ENCODE measurements at regions not wholly inside any gene's neighbourhood (a gene's known extent, or its start where the extent isn't known, plus 50 kb on each side); places are given as distances from the start of the nearest gene placed in this dataset.

DNA sequence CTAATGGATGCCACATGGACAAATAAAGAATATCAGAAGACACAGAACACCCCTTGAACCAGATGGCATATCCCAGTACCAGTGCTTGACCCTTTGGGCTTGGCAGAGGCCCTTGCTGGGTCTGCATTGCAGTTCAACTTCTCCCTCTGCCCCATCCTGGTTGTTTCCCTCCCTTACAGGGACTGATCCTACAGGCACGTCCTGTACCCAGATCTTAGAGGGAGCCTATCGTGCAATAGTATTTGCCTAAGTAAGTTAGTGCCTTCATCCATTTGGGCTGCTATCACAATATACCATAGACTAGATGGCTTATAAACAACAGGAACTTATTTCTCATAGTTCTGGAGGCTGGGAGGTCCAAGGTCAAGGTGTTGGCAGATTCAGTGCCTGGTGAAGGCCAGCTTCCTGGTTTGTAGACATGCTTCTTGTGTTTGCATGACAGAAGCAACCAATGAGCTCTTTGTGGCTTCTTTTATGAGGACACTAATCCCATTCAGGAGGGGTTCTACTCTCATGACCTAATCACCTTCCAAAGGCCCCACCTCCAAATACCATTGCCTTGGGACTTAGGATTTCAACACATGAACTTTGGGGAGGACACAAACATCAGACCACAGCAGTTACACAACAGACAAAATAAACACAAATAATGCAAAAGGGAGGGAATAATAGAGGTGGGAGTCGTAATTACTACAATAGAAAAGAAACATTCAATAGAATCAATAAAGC, 146.5 kb upstream of the MSX1 start:
- Histone ChIP-seq H3K4me3 (replicated peaks in 1 of 3; ENCODE audit: insufficient read depth in 1 of 3, low read depth in 1 of 3, low read length in 3 of 3) (no peak overlapping the region), H3K4me2 (ENCODE audit: insufficient read depth, low read length) (no peak overlapping the region), H2AFZ (ENCODE audit: low read depth, low read length) (no peak overlapping the region), H3K79me2 (ENCODE audit: control insufficient read depth, insufficient read depth, low read length) (no peaks in the 10 kb centered on the region), H3K27me3 (ENCODE audit: control insufficient read depth in 2 of 2, insufficient read depth in 2 of 2, low read length in 2 of 2) (no peaks in the 10 kb centered on the region), H3K9me1 (replicated peaks; ENCODE audit: control insufficient read depth, extremely low read depth, insufficient read depth, low read length) (no peaks in the 10 kb centered on the region), H3K9me3 (replicated peaks; ENCODE audit: control insufficient read depth, insufficient read depth, low read length) (no peaks in the 10 kb centered on the region), H3K36me3 (ENCODE audit: control insufficient read depth in 2 of 2, extremely low read depth in 1 of 2, insufficient read depth in 2 of 2, low read length in 2 of 2) (no peaks in the 10 kb centered on the region), H3K9ac (replicated peaks; ENCODE audit: extremely low read depth, insufficient read depth, low read length) (no peak overlapping the region), H3K4me1 (ENCODE audit: control insufficient read depth, extremely low read depth, insufficient read depth, low read length) (no peaks in the 10 kb centered on the region), H3K27ac (ENCODE audit: insufficient read depth, low read depth, low read length) (no peak overlapping the region), H4K20me1 (replicated peaks; ENCODE audit: control insufficient read depth, extremely low read depth, insufficient read depth, low read length) (no peaks in the 10 kb centered on the region)
- ChIA-PET POLR2A (no interaction called here), CTCF (interaction anchor here (1.0 kb wide), 1 partner anchor 13 kb away, joined by 3 read pairs; no protein-coding TSS in a partner anchor)
- dilution Hi-C loops (cut with MboI; ENCODE audit: extremely low pct_ligation_motif_present, low sequenced_read_pairs) = no loop called here
- no peak for DNase-seq (ENCODE audit: low read depth, low spot score)
- no TSS peak for BruUV-seq (replicated peaks)
- no peak for FAIRE-seq
- intact Hi-C loops (cut with micrococcal nuclease) = no loop called here
- TF ChIP-seq POLR2AphosphoS5 (IDR thresholded peaks at IDR 0.05; ENCODE audit: insufficient read depth, low read depth, low read length) (no peak), POLR2A (IDR thresholded peaks at IDR 0.05; ENCODE audit: low read depth, low read length) (no peak), EZH2 (IDR thresholded peaks at IDR 0.05; ENCODE audit: borderline replicate concordance, low read depth, low read length, severe bottlenecking) (no peak), CTCF (IDR thresholded peaks at IDR 0.05; ENCODE audit: extremely low read depth in 1 of 2, insufficient read depth in 1 of 2, low read depth in 1 of 2, low read length in 2 of 2) (no peak), GATA2 (IDR thresholded peaks at IDR 0.05; ENCODE audit: insufficient read depth, insufficient read length, low read depth, low read length) (no peak), MYC (IDR thresholded peaks at IDR 0.05; ENCODE audit: low read depth, low read length) (no peak), JUN (IDR thresholded peaks at IDR 0.05; ENCODE audit: borderline replicate concordance, insufficient read depth, insufficient read length, low read depth) (no peak), FOS (IDR thresholded peaks at IDR 0.05; ENCODE audit: borderline replicate concordance, insufficient read depth, low read length) (no peak)
- TF ChIP-seq, protein P1, sequence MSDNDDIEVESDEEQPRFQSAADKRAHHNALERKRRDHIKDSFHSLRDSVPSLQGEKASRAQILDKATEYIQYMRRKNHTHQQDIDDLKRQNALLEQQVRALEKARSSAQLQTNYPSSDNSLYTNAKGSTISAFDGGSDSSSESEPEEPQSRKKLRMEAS (IDR thresholded peaks at IDR 0.05; ENCODE audit: insufficient read depth, insufficient read length) = no peak

Measured in endothelial cell of umbilical vein (primary cell).